ENCODE measurements at regions not wholly inside any gene's neighbourhood (a gene's known extent, or its start where the extent isn't known, plus 50 kb on each side); places are given as distances from the start of the nearest gene placed in this dataset.
"Not testable (repeated sequence)": the region's sequence is repeated elsewhere in the genome, so short reads cannot be mapped to it uniquely, and the experiment has no call there.

- no peak for DNase-seq (ENCODE audit: low read depth)
These were observed 427.1 kb upstream of the CNTNAP5 start for GRCh38 chr2:123597988-123598387.

- no peak for DNase-seq (ENCODE audit: low read depth)
These were observed 418.5 kb upstream of the CNTNAP5 start for GRCh38 chr2:123606631-123607030.

- DNase-seq (ENCODE audit: low read depth): no peak
These were observed 416.0 kb upstream of the CNTNAP5 start for GRCh38 chr2:123609077-123609476.

GRCh38 chr2:123614596-123614995 lies 410.5 kb upstream of the CNTNAP5 start:
- DNase-seq (ENCODE audit: low read depth): no peak

GRCh38 chr2:123618642-123619041 lies 406.4 kb upstream of the CNTNAP5 start:
- not testable (repeated sequence) for DNase-seq (ENCODE audit: low read depth)

- DNase-seq (ENCODE audit: low read depth): no peak
These were observed 400.3 kb upstream of the CNTNAP5 start for GRCh38 chr2:123624816-123625215.

- no peak for DNase-seq (ENCODE audit: low read depth)
These were observed 388.9 kb upstream of the CNTNAP5 start for GRCh38 chr2:123636232-123636631.

- no peak for DNase-seq (ENCODE audit: low read depth)
These were observed 384.3 kb upstream of the CNTNAP5 start for GRCh38 chr2:123640685-123641335.

- no peak for DNase-seq (ENCODE audit: low read depth)
These were observed 381.0 kb upstream of the CNTNAP5 start for GRCh38 chr2:123644053-123644452.

GRCh38 chr2:123648016-123648415 lies 377.1 kb upstream of the CNTNAP5 start:
- no peak for DNase-seq (ENCODE audit: low read depth)

- DNase-seq (ENCODE audit: low read depth): no peak
These were observed 376.1 kb upstream of the CNTNAP5 start for GRCh38 chr2:123648956-123649355.

- no peak for DNase-seq (ENCODE audit: low read depth)
These were observed 373.9 kb upstream of the CNTNAP5 start for GRCh38 chr2:123651151-123651550.

GRCh38 chr2:123652320-123652719 lies 372.8 kb upstream of the CNTNAP5 start:
- no peak for DNase-seq (ENCODE audit: low read depth)

GRCh38 chr2:123656590-123656989 lies 368.5 kb upstream of the CNTNAP5 start:
- no peak for DNase-seq (ENCODE audit: low read depth)

GRCh38 chr2:123659120-123659519 lies 366.0 kb upstream of the CNTNAP5 start:
- DNase-seq (ENCODE audit: low read depth): no peak

- no peak for DNase-seq (ENCODE audit: low read depth)
These were observed 354.8 kb upstream of the CNTNAP5 start for GRCh38 chr2:123670286-123670685.

GRCh38 chr2:123683797-123684196 lies 341.3 kb upstream of the CNTNAP5 start:
- not testable (repeated sequence) for DNase-seq (ENCODE audit: low read depth)

- no peak for DNase-seq (ENCODE audit: low read depth)
These were observed 338.0 kb upstream of the CNTNAP5 start for GRCh38 chr2:123687064-123687463.

- no peak for DNase-seq (ENCODE audit: low read depth)
These were observed 336.7 kb upstream of the CNTNAP5 start for GRCh38 chr2:123688231-123688940.

- no peak for DNase-seq (ENCODE audit: low read depth)
These were observed 333.0 kb upstream of the CNTNAP5 start for GRCh38 chr2:123692121-123692520.

GRCh38 chr2:123693836-123694235 lies 331.3 kb upstream of the CNTNAP5 start:
- no peak for DNase-seq (ENCODE audit: low read depth)

- DNase-seq (ENCODE audit: low read depth): no peak
These were observed 329.7 kb upstream of the CNTNAP5 start for GRCh38 chr2:123695426-123695825.

GRCh38 chr2:123696021-123696420 lies 329.1 kb upstream of the CNTNAP5 start:
- DNase-seq (ENCODE audit: low read depth): no peak
